ENCODE measurements at regions not wholly inside any gene's neighbourhood (a gene's known extent, or its start where the extent isn't known, plus 50 kb on each side); places are given as distances from the start of the nearest gene placed in this dataset.
A peak's percentile ranks its signal among the peaks of the same experiment; 100 is the strongest.

- DNase-seq = no peak
- intact Hi-C loops (cut with DNase I) = no loop called here
Observed at GRCh38 chr4:31968842-31969241, 1248.7 kb downstream of the PCDH7 start.

- no peak for DNase-seq
Observed at GRCh38 chr4:31974490-31975002, 1254.4 kb downstream of the PCDH7 start.

GRCh38 chr4:31979988-31980387 lies 1259.8 kb downstream of the PCDH7 start:
- intact Hi-C loops (cut with DNase I) = no loop called here
- DNase-seq = no peak

More at GRCh38 chr4:31974490-31975002, 1254.4 kb downstream of the PCDH7 start:
- intact Hi-C loops (cut with DNase I) = no loop called here

DNA sequence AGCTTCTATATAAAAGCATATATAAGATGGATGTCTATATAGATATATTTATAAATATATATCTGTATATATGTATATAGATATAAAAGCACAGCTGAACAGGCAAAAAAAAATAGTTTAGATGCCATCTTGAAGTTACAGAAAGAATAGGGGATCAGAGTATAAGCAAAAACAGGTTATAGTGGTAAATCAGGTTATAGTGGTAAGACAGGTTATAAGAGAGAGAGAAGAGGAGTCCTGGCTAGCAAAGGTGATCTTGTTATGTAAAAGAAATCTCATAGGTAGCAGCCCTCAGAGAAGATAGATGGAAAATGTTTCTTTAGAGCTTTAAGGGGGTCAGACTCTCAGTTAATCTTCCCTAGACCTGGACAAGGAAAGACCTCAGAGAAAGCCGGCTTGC lies 1263.1 kb downstream of the PCDH7 start:
- intact Hi-C loops (cut with DNase I) = no loop called here
- DNase-seq = no peak

GRCh38 chr4:31983677-31984076 lies 1263.5 kb downstream of the PCDH7 start:
- no peak for DNase-seq
- intact Hi-C loops (cut with DNase I) = no loop called here

- DNase-seq = no peak
- intact Hi-C loops (cut with DNase I) = no loop called here
Observed at GRCh38 chr4:31984872-31985271, 1264.7 kb downstream of the PCDH7 start.

- intact Hi-C loops (cut with DNase I) = no loop called here
- peak in 3 of 10 donors; percentile 45 to 79 (median 77) for DNase-seq
Observed at GRCh38 chr4:31995943-31996901, 1276.1 kb downstream of the PCDH7 start.

DNA sequence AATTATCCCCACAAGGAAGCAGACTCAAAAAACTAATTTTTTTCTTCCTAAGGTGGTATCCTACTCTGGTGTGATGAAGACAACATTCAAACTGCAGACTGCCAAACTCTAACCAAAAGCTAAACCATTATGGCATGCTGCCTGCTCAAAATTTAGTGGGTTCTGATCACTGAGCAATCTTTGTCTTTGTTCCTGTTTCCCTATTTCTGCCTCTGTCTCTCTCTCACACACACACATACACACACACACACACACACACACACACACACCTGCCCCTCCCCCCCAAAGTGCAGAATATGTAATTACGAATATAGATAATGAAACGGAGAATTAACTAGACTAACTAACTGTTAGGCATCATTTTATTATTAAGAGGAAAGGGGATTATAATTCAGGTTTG lies 1278.6 kb downstream of the PCDH7 start:
- intact Hi-C loops (cut with DNase I) = no loop called here
- DNase-seq = no peak

DNA sequence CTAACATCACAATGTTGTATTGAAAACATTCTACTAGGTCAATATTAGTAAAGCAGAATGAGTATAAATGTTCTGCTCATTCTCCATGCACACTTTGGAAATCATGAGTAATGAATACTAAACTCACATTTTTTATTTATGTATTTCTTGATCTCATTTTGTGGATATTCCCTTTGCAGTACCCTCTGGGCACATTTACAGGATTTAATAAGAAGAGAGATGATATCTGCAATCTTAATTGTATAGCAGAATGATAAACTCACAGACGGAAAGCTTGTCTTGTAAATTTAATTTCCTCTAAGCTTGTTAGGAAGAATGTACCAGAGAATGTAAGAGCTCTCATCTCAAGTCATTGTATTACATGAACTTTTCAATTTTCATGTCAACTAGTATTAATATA lies 1279.7 kb downstream of the PCDH7 start:
- intact Hi-C loops (cut with DNase I) = no loop called here
- DNase-seq = no peak

DNA sequence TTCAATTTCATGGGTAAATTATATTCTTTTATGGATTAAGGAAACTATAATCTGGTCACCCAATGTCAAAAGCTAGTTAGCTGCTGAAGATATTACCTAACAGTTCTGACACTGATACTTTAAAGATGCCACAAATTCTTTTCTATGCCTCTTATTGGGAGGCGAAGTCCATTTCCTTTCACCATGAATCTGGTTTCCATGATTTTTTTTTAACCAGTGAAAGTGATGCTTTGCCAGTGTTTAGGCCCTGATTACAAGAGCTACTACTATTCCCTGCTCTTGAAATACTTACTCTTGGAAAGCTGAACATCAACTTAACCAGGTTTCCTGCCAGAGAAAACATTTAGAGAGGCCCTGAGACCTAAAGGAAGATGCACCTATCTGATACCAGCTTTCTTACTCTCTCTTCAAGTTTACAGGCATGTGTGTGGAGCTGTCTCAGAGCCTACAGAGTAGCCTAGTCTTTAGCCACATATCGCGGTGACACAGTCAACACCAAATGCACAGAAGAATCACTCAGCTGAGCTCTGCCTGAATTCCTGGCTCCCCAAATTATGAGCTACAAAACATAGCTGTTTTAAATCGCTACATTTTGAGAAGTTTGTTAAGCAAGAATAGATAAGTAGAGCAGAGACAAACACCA lies 1280.8 kb downstream of the PCDH7 start:
- DNase-seq = no peak
- intact Hi-C loops (cut with DNase I) = no loop called here

DNA sequence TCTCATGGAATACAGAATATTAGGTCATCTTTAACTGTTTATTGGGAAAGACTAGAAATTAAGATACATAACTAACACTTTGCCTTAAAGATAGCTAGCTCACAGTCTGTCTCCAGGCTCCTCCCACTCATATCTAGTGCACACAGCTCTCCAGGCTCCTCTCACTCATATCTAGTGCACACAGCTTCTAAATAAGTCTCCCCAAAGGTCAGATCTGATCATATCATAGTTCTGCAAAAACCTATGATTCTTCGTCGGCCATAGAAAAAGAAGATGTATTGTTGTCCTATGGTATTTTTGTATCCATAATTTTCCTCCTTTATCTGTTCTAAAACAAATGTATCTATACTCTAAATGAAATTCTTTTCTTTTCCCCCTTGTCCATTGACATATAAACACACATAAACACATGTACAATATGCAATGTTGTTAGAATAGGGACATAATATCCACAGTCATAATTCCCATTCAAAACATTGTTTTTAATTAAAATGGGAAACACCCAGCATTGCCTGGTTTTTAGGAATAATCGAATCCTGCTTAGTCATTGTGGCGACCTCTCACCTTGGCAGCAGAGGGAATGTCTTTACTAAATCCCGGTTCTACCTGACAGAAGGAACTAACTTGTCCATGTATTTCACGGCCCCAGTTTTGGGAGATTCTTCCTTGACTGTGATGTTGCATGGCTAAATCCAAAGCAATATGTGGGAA lies 1282.0 kb downstream of the PCDH7 start:
- intact Hi-C loops (cut with DNase I) = no loop called here
- DNase-seq = no peak

DNA sequence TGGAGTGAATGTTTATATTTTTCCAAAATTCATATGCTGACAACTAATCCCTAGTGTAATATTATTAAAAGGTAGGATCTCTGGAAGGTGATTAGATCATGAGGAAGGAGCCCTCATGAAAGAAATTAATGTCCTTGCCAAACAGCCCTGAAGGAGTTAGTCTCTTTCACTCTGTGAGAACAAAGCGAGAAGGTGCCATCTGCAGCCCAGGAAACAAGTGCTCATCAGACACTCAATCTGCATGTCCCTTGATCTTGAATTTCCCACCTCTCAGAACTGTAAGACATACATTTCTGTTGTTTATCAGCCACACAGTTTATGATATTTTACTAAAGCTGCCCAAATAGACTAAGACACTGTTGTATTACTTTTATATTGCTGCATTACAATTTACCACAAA lies 1283.4 kb downstream of the PCDH7 start:
- DNase-seq = no peak
- intact Hi-C loops (cut with DNase I) = no loop called here

DNA sequence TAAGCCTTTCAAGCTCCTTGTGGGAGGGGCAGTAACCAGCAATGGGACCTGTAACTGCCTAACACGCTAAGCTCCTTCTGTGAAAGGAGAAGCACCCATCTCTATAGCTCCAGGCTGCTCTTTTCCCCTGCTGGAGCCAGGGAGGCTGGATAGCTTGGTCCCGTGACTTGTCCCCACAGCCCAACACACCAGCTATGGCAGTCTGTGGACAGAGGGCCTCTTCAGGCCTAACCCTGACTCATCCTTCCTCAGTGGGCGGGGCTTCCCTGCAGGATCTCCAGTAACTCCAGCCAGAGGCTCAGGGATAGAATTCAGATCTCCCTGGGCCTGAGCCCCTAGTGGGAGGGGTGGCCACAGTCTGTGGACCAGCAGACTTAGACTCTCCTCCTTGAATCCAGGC lies 1290.1 kb downstream of the PCDH7 start:
- intact Hi-C loops (cut with DNase I) = no loop called here
- DNase-seq = no peak

GRCh38 chr4:32022071-32022470 lies 1301.9 kb downstream of the PCDH7 start:
- intact Hi-C loops (cut with DNase I) = no loop called here
- no peak for DNase-seq

DNA sequence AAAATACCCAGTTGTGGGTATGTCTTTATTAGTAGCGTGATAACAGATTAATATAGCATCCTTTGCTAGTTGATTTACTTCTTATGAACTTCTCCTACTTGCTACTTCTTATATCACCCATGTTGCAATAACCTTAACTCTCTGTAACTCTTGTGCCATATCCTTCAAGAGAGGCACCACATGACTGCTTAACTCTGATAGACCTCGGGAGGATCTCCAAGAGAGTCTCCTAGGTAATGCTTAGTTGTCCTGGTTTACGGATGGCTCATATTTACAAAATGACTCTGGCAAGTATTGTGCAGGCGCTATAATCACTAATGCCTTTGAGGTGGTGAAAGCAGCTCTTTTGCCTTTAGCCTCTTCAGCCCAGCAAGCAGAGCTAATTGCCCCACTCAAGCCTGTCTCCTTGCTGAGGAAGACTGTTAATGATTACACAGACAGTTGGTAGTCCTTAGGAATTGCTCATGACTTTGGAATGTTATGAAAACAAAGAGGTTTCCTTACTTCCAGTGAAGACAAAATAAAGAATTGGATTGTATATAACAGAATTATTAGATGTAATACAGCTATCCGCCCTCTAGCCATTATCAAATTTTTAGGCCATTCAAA lies 1305.8 kb downstream of the PCDH7 start:
- DNase-seq = no peak
- intact Hi-C loops (cut with DNase I) = no loop called here

DNA sequence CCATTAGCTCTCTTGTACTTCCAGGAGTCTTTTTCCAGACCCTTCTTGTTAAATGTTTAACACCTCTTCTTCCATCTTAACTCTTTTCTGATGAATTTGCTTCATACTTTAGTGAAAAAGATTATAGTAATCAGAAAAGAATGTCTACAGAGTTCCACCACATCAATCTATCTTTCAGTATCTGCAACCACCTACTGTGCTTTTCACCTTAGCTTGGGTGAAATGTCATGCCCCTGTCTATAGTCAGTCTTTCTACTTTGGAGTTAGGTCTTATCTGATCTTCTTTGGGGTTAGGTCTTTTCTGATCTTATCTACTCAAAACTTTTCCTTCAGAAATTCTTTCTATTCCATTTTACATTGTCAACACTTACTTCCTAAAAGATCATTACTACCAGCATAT lies 1310.2 kb downstream of the PCDH7 start:
- intact Hi-C loops (cut with DNase I) = no loop called here
- DNase-seq = no peak

- intact Hi-C loops (cut with DNase I) = no loop called here
- DNase-seq = no peak
Observed at GRCh38 chr4:32031026-32031425, 1310.9 kb downstream of the PCDH7 start.

GRCh38 chr4:32032136-32032672 lies 1312.0 kb downstream of the PCDH7 start:
- no peak for DNase-seq
- intact Hi-C loops (cut with DNase I) = no loop called here

- intact Hi-C loops (cut with DNase I) = no loop called here
- DNase-seq = no peak
Observed at GRCh38 chr4:32037399-32037798, 1317.2 kb downstream of the PCDH7 start.

- intact Hi-C loops (cut with DNase I) = no loop called here
- no peak for DNase-seq
Observed at GRCh38 chr4:32042486-32043247, 1322.5 kb downstream of the PCDH7 start.
